SK-N-SH treated with all-trans-retinoic acid at 6 μM for 48 hours (cell line): ENCODE measurements at regions not wholly inside any gene's neighbourhood (a gene's known extent, or its start where the extent isn't known, plus 50 kb on each side); places are given as distances from the start of the nearest gene placed in this dataset.

Experiments used
- ATAC-seq: fragments of 200-7000 bp; cut with Tn5 transposase; 3 replicates; pipeline ENCODE4 v1.9.1; 2020; ENCODE audit warnings: mild to moderate bottlenecking, moderate library complexity
- ARNTL ChIP-seq: fragments of 450-650 bp; formaldehyde crosslinking; IDR thresholded peaks from 2 replicates; pipeline ENCODE4 v1.5.0; 2020; ENCODE audit warnings: low read depth, mild to moderate bottlenecking, moderate library complexity, borderline replicate concordance
- BACH2 ChIP-seq: fragments of 250-450 bp; sonication (Bioruptor Pico); IDR thresholded peaks from 2 replicates; pipeline ENCODE4 v1.9.0; 2021; ENCODE audit warnings: mild to moderate bottlenecking, borderline replicate concordance
- CSDC2 ChIP-seq: fragments of 250-450 bp; sonication (Bioruptor Pico); IDR thresholded peaks from 2 replicates; pipeline ENCODE4 v1.5.0; 2020; ENCODE audit warnings: mild to moderate bottlenecking, moderate library complexity
- ESRRG ChIP-seq: fragments of 250-450 bp; sonication (Bioruptor Pico); IDR thresholded peaks from 2 replicates; pipeline ENCODE4 v1.6.1; 2021; ENCODE audit warnings: mild to moderate bottlenecking
- ISL1 ChIP-seq: fragments of 250-450 bp; sonication (Bioruptor Pico); IDR thresholded peaks from 2 replicates; pipeline ENCODE4 v2.1.2; 2022; ENCODE audit warnings: mild to moderate bottlenecking, moderate library complexity
- PPARA ChIP-seq: fragments of 250-450 bp; sonication (Bioruptor Pico); IDR thresholded peaks from 2 replicates; pipeline ENCODE4 v1.5.0; 2020; ENCODE audit warnings: mild to moderate bottlenecking, borderline replicate concordance
- RARB ChIP-seq: fragments of 250-450 bp; sonication (Bioruptor Pico); IDR thresholded peaks from 2 replicates; pipeline ENCODE4 v1.8.0; 2021; ENCODE audit warnings: mild to moderate bottlenecking, moderate library complexity
- TCF4 ChIP-seq: fragments of 250-450 bp; sonication (Bioruptor Pico); IDR thresholded peaks from 2 replicates; pipeline ENCODE4 v1.8.0; 2021; ENCODE audit warnings: mild to moderate bottlenecking, moderate library complexity, borderline replicate concordance
- TOX ChIP-seq: fragments of 250-450 bp; sonication (Bioruptor Pico); IDR thresholded peaks from 2 replicates; pipeline ENCODE4 v1.8.0; 2021; ENCODE audit warnings: mild to moderate bottlenecking, moderate library complexity, borderline replicate concordance
- ZC3H10 ChIP-seq: fragments of 250-450 bp; sonication (Bioruptor Pico); IDR thresholded peaks from 2 replicates; pipeline ENCODE4 v1.5.1; 2021; ENCODE audit warnings: mild to moderate bottlenecking, moderate library complexity
- ZFP3 ChIP-seq: fragments of 250-450 bp; sonication (Bioruptor Pico); IDR thresholded peaks from 2 replicates; pipeline ENCODE4 v1.5.0; 2020; ENCODE audit warnings: mild to moderate bottlenecking, moderate library complexity
- ZFP30 ChIP-seq: fragments of 450-650 bp; formaldehyde crosslinking; IDR thresholded peaks from 2 replicates; pipeline ENCODE4 v1.5.0; 2022; ENCODE audit warnings: mild to moderate bottlenecking, moderate library complexity
- ZNF565 ChIP-seq: fragments of 450-650 bp; formaldehyde crosslinking; conservative IDR thresholded peaks from 2 replicates; pipeline ENCODE4 v1.5.0; 2020; ENCODE audit warnings: low read depth, mild to moderate bottlenecking, moderate library complexity
- ZNF70 ChIP-seq: fragments of 450-650 bp; formaldehyde crosslinking; IDR thresholded peaks from 2 replicates; pipeline ENCODE4 v1.5.0; 2020; ENCODE audit warnings: mild to moderate bottlenecking, moderate library complexity
- ZNF8 ChIP-seq: fragments of 450-650 bp; formaldehyde crosslinking; IDR thresholded peaks from 2 replicates; pipeline ENCODE4 v1.5.0; 2020; ENCODE audit warnings: mild to moderate bottlenecking, moderate library complexity
- TF ChIP-seq, protein P1 (sequence below): fragments of 250-450 bp; sonication (Bioruptor Pico); IDR thresholded peaks from 2 replicates; pipeline ENCODE4 v1.5.0; 2020; ENCODE audit warnings: mild to moderate bottlenecking, moderate library complexity
- TF ChIP-seq, protein P2 (sequence below): fragments of 250-450 bp; sonication (Bioruptor Pico); IDR thresholded peaks from 2 replicates; pipeline ENCODE4 v1.8.0; 2020; ENCODE audit warnings: mild to moderate bottlenecking, moderate library complexity, borderline replicate concordance
- TF ChIP-seq, protein P3 (sequence below): fragments of 250-450 bp; sonication (Bioruptor Pico); IDR thresholded peaks from 2 replicates; pipeline ENCODE4 v1.5.1; 2021; ENCODE audit warnings: mild to moderate bottlenecking, moderate library complexity

DNA sequence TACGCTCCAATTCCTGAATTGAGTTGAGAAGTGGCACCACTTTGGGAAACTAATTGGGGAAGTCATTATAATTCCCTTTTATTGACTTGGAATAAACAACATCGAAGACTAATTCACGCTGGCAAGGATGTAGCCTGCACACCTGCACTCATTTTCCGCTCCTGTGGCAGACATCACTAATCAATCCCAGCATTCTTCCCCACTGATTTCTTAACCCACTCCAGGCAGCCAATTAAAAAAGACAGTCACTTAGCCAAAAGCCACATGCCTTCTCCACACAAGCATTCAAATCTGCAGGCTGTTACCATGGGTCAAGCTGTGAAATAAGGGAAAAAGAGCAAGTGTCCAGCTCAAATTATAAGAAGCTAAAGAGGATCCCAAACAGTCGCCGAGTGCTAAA is 68.2 kb upstream of the HRH2 start:
- TF ChIP-seq ZFP3 (CRISPR knock-in tag) (no peak), ISL1 (CRISPR knock-in tag) (no peak), ESRRG (CRISPR knock-in tag) (no peak), TOX (CRISPR knock-in tag) (no peak), ZFP30 (no peak), TCF4 (CRISPR knock-in tag) (no peak)
- ATAC-seq, result no peak

DNA sequence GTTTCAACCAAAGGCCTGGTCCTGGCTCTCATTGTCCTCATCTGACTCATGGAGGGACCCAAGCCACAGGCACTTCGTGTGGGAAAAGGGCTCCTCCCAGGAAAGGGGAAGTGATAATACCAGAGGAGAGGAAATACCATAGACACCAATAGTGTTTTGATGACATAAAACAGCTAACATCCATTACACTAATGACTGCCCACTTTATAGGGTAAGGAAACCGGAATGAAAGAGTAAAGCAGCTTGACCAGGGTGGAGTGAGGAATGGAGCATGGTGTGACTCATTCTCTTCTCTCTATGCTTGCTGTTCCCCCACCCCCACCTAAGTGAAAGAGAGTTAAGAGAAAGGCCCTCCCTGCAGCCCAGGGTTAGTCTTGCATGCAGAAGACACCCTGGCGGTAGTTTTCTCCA is 67.4 kb upstream of the HRH2 start:
- ATAC-seq, result no peak
- TF ChIP-seq CSDC2, result no peak
- no peak for TF ChIP-seq ZFP30
- TF ChIP-seq, protein P1, sequence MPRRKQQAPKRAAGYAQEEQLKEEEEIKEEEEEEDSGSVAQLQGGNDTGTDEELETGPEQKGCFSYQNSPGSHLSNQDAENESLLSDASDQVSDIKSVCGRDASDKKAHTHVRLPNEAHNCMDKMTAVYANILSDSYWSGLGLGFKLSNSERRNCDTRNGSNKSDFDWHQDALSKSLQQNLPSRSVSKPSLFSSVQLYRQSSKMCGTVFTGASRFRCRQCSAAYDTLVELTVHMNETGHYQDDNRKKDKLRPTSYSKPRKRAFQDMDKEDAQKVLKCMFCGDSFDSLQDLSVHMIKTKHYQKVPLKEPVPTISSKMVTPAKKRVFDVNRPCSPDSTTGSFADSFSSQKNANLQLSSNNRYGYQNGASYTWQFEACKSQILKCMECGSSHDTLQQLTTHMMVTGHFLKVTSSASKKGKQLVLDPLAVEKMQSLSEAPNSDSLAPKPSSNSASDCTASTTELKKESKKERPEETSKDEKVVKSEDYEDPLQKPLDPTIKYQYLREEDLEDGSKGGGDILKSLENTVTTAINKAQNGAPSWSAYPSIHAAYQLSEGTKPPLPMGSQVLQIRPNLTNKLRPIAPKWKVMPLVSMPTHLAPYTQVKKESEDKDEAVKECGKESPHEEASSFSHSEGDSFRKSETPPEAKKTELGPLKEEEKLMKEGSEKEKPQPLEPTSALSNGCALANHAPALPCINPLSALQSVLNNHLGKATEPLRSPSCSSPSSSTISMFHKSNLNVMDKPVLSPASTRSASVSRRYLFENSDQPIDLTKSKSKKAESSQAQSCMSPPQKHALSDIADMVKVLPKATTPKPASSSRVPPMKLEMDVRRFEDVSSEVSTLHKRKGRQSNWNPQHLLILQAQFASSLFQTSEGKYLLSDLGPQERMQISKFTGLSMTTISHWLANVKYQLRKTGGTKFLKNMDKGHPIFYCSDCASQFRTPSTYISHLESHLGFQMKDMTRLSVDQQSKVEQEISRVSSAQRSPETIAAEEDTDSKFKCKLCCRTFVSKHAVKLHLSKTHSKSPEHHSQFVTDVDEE (CRISPR knock-in tag), result no peak
- no peak for TF ChIP-seq ZNF8
- TF ChIP-seq TOX (CRISPR knock-in tag), result no peak
- no peak for TF ChIP-seq RARB
- TF ChIP-seq, protein P2, sequence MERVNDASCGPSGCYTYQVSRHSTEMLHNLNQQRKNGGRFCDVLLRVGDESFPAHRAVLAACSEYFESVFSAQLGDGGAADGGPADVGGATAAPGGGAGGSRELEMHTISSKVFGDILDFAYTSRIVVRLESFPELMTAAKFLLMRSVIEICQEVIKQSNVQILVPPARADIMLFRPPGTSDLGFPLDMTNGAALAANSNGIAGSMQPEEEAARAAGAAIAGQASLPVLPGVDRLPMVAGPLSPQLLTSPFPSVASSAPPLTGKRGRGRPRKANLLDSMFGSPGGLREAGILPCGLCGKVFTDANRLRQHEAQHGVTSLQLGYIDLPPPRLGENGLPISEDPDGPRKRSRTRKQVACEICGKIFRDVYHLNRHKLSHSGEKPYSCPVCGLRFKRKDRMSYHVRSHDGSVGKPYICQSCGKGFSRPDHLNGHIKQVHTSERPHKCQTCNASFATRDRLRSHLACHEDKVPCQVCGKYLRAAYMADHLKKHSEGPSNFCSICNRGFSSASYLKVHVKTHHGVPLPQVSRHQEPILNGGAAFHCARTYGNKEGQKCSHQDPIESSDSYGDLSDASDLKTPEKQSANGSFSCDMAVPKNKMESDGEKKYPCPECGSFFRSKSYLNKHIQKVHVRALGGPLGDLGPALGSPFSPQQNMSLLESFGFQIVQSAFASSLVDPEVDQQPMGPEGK (CRISPR knock-in tag), result no peak
- TF ChIP-seq ARNTL (CRISPR knock-in tag), result no peak
- TF ChIP-seq ZNF565, result no peak
- TF ChIP-seq ZC3H10 (CRISPR knock-in tag), result no peak
- no peak for TF ChIP-seq PPARA (CRISPR knock-in tag)
- no peak for TF ChIP-seq ZNF70
- TF ChIP-seq ISL1 (CRISPR knock-in tag), result no peak
- TF ChIP-seq, protein P3, sequence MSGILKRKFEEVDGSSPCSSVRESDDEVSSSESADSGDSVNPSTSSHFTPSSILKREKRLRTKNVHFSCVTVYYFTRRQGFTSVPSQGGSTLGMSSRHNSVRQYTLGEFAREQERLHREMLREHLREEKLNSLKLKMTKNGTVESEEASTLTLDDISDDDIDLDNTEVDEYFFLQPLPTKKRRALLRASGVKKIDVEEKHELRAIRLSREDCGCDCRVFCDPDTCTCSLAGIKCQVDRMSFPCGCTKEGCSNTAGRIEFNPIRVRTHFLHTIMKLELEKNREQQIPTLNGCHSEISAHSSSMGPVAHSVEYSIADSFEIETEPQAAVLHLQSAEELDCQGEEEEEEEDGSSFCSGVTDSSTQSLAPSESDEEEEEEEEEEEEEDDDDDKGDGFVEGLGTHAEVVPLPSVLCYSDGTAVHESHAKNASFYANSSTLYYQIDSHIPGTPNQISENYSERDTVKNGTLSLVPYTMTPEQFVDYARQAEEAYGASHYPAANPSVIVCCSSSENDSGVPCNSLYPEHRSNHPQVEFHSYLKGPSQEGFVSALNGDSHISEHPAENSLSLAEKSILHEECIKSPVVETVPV (CRISPR knock-in tag), result no peak
- no peak for TF ChIP-seq BACH2 (CRISPR knock-in tag)
- TF ChIP-seq TCF4 (CRISPR knock-in tag), result no peak

DNA sequence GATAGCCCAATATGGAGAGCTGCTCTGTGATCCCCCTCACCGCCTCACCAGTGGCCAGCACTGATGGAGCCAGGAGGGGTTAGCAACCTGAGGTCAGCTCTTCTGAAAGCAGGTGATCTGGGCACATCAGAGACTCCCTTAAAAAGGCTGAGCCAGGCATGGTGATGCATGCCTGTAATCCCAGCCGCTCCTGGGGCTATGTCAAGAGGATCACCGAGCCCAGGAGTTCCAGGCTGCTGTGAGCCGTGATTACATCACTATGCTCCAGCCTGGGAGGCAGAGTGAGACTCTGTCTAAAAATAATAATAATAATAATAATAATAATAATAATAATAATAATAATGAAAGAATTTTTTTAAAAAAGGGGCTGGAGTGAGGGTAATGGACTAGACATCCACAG is 66.6 kb upstream of the HRH2 start:
- ATAC-seq, result no peak
- no peak for TF ChIP-seq RARB

DNA sequence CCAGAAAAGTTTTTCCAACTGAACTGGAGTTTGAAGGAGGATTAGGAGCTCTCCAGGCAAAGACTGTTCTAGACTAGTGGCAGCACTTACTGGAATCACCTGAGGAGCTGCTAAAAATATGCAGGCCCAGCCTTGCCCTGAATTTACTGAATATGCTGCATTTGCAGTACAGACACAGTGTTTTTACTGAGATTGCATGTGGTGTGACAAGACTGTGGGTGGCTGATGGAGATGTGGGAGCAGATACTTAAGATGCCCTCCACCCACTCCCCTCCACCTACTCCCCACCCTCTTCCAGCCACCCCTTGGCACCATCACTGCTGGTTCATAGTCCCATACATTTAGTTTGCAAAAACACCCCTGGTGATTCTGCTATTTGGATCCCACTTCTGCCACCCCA is 64.1 kb upstream of the HRH2 start:
- ATAC-seq, result no peak

More for the DNA sequence above, 64.1 kb upstream of the HRH2 start:
- no peak for TF ChIP-seq ZC3H10 (CRISPR knock-in tag)
- no peak for TF ChIP-seq ISL1 (CRISPR knock-in tag)
- no peak for TF ChIP-seq ZNF70
- TF ChIP-seq ESRRG (CRISPR knock-in tag), result no peak
- TF ChIP-seq, protein P1 (CRISPR knock-in tag), result no peak
